Left ventricle myocardium superior (tissue), 1 donor: ENCODE measurements at regions not wholly inside any gene's neighbourhood (a gene's known extent, or its start where the extent isn't known, plus 50 kb on each side); places are given as distances from the start of the nearest gene placed in this dataset.
"Not testable (repeated sequence)": the region's sequence is repeated elsewhere in the genome, so short reads cannot be mapped to it uniquely, and the experiment has no call there.

Experiments used
- ATAC-seq: fragments of 200-7000 bp; cut with Tn5 transposase; one replicate; pipeline ENCODE4 v1.9.1; 2020; ENCODE audit warnings: mild to moderate bottlenecking, moderate library complexity
- DNase-seq: peaks from one replicate; pipeline ENCODE4 v3.0.0-alpha.2; 2020
- intact Hi-C: fragments of 100-400 bp; cut with micrococcal nuclease; formaldehyde crosslinking; loops from one replicate; pipeline ENCODE4 v1.11.0; 2022
- donor health status: DM: no; HTN: yes; CAD: no; lungs with severe emphysema.

GRCh38 chr6:98324446-98324845, 509.9 kb upstream of the POU3F2 start:
- ATAC-seq (no peak), DNase-seq (no peak)
- intact Hi-C loops: no loop called here

GRCh38 chr6:98325366-98325765, 509.0 kb upstream of the POU3F2 start:
- no peak for DNase-seq
- no peak for ATAC-seq
- intact Hi-C loops: no loop called here

GRCh38 chr6:98333273-98333672, 501.1 kb upstream of the POU3F2 start:
- DNase-seq (no peak), ATAC-seq (no peak)
- intact Hi-C loops: no loop called here

GRCh38 chr6:98335594-98335993, 498.8 kb upstream of the POU3F2 start:
- ATAC-seq (no peak), DNase-seq (no peak)
- intact Hi-C loops: no loop called here

- DNase-seq (no peak), ATAC-seq (no peak)
- intact Hi-C loops: no loop called here
Observed at GRCh38 chr6:98339506-98339905, 494.9 kb upstream of the POU3F2 start.

- ATAC-seq: no peak
- no peak for DNase-seq
- intact Hi-C loops: no loop called here
Observed at GRCh38 chr6:98343004-98343403, 491.4 kb upstream of the POU3F2 start.

- ATAC-seq (no peak), DNase-seq (no peak)
- intact Hi-C loops: no loop called here
Observed at GRCh38 chr6:98343797-98344196, 490.6 kb upstream of the POU3F2 start.

- no peak for ATAC-seq
- intact Hi-C loops: no loop called here
- no peak for DNase-seq
Observed at GRCh38 chr6:98352348-98352747, 482.0 kb upstream of the POU3F2 start.

GRCh38 chr6:98358173-98358572, 476.2 kb upstream of the POU3F2 start:
- no peak for ATAC-seq
- intact Hi-C loops: no loop called here

GRCh38 chr6:98366371-98366770, 468.0 kb upstream of the POU3F2 start:
- ATAC-seq (no peak), DNase-seq (no peak)
- intact Hi-C loops: no loop called here

More at GRCh38 chr6:98358173-98358572, 476.2 kb upstream of the POU3F2 start:
- DNase-seq: no peak

GRCh38 chr6:98380589-98380988, 453.8 kb upstream of the POU3F2 start:
- no peak for DNase-seq
- intact Hi-C loops: no loop called here
- no peak for ATAC-seq

GRCh38 chr6:98382246-98382645, 452.1 kb upstream of the POU3F2 start:
- ATAC-seq (no peak), DNase-seq (no peak)
- intact Hi-C loops: no loop called here

GRCh38 chr6:98384334-98384733, 450.0 kb upstream of the POU3F2 start:
- DNase-seq (no peak), ATAC-seq (no peak)
- intact Hi-C loops: no loop called here

- no peak for ATAC-seq
- intact Hi-C loops: no loop called here
- no peak for DNase-seq
Observed at GRCh38 chr6:98384801-98385200, 449.6 kb upstream of the POU3F2 start.

GRCh38 chr6:98395610-98396166, 438.7 kb upstream of the POU3F2 start:
- DNase-seq (no peak), ATAC-seq (no peak)
- intact Hi-C loops: no loop called here

- ATAC-seq (no peak), DNase-seq (no peak)
- intact Hi-C loops: no loop called here
Observed at GRCh38 chr6:98416027-98416426, 418.3 kb upstream of the POU3F2 start.

- intact Hi-C loops: not testable (repeated sequence)
Observed at GRCh38 chr6:98416497-98417158, 417.7 kb upstream of the POU3F2 start.

GRCh38 chr6:98433325-98434056, 400.9 kb upstream of the POU3F2 start:
- no peak for DNase-seq
- no peak for ATAC-seq
- intact Hi-C loops: no loop called here

More at GRCh38 chr6:98416497-98417158, 417.7 kb upstream of the POU3F2 start:
- ATAC-seq, DNase-seq: not testable (repeated sequence)

GRCh38 chr6:98443633-98444032, 390.7 kb upstream of the POU3F2 start:
- no peak for ATAC-seq
- DNase-seq: no peak
- intact Hi-C loops: no loop called here

- no peak for ATAC-seq
Observed at GRCh38 chr6:98452685-98453084, 381.7 kb upstream of the POU3F2 start.

More at GRCh38 chr6:98452685-98453084, 381.7 kb upstream of the POU3F2 start:
- intact Hi-C loops: no loop called here
- DNase-seq: no peak
